Stimulated activated CD8-positive, alpha-beta memory T cell treated with anti-CD3 and anti-CD28 coated beads, Interleukin-15, amount 100 ng/mL, for 48 hours (primary cell): ENCODE measurements at regions not wholly inside any gene's neighbourhood (a gene's known extent, or its start where the extent isn't known, plus 50 kb on each side); places are given as distances from the start of the nearest gene placed in this dataset.

Experiments used
- DNase-seq, 2 donors: peaks; one replicate each; pipeline ENCODE4 v3.0.0-alpha.2; 2020; ENCODE audit warnings: low read depth in 2 of 2

DNA sequence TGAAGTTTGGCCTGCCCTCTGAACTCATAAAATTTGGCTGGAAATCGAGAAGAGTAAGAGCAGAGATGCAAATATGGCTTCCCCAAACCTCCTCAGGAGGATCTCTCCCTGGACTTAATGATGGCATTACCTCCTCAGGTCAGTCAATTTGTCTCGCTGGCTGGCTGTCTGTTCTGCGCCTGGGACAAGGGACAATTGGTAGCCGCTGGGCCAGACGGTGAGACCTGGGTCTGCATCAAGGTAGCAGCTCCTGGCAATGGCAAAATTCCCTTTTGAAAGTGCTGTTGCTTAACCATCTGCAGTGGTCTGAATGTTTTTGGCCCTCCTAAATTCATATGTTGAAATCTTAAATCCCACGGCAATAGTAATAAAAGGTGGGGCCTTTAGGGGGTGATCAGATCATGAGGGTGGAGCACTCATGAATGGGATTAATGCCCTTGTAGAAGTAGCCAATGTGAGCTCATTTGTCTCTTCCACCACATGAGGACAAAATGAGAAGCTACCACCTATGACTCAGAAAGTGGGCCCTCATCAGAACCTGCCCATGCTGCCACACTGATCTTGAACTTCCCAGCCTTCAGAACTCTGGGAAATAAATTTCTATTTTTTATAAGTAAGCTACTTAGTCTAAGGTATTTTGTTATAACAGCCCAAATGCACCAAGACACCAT, 439.3 kb upstream of the KLF4 start:
- DNase-seq: no peak

GRCh38 chr9:107927276-107927675, 437.7 kb upstream of the KLF4 start:
- DNase-seq: no peak

- DNase-seq: no peak
Measured at GRCh38 chr9:107925749-107926297, 436.3 kb upstream of the KLF4 start.

GRCh38 chr9:107922260-107922659, 432.7 kb upstream of the KLF4 start:
- no peak for DNase-seq

- DNase-seq: no peak
Measured at GRCh38 chr9:107919263-107919662, 429.7 kb upstream of the KLF4 start.

- DNase-seq: no peak
Measured at GRCh38 chr9:107918749-107919148, 429.2 kb upstream of the KLF4 start.

- DNase-seq: no peak
Measured at GRCh38 chr9:107914151-107914550, 424.6 kb upstream of the KLF4 start.

- DNase-seq: no peak
Measured at GRCh38 chr9:107907715-107908114, 418.1 kb upstream of the KLF4 start.

DNA sequence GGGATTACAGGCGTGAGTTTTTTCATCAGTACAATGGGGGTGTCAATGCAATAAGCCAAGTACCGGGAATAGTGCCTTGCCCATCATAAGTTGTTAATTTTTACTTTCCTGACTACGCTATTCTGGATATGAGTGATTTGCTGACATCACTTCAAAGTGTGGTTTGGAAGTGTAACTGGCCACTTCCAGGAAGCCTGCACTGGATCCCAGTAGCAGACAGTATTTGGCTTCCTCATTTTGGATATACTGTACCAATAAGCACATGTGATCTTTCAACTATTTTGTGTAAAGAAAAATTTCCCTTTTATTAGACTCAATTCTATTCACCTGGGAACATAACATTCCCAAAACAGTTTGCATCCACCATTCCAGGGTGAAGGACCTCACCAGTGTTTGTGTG, 417.7 kb upstream of the KLF4 start:
- DNase-seq: no peak

- DNase-seq: no peak
Measured at GRCh38 chr9:107906074-107906473, 416.5 kb upstream of the KLF4 start.

DNA sequence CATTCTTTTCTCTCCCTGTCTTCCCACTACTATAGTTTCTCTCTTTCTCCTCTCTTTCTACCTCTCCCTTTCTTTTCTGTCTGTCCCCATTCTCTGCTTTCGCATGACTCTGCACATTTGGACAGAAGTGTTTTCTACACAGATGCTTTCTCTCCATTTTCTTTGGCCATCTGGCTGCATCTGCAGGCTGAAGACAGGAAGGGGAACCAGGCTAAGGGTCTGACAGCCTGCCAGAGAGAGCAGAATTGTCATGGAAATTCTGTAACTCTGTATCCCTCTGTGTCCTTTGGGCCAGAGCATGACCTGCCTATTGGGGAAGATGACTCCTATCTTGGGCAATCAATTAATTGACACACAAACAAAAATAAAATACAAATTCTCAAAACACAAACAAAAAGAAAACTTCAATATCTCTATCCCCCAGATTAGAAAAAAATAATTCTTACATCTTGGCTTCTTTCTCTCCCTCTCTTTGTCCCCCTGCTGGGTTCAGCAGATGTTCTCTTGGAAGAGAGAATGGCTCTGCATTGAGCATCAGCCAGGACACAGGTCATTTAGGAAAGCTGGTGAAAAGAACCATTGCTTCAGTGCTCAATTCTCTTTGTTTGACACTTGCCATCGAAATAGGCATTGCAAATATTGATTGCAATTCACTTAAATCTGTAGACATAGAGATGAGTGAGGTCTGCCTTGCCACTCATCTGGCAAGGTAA, 415.9 kb upstream of the KLF4 start:
- DNase-seq: no peak

- no peak for DNase-seq
Measured at GRCh38 chr9:107899961-107900330, 410.4 kb upstream of the KLF4 start.

DNA sequence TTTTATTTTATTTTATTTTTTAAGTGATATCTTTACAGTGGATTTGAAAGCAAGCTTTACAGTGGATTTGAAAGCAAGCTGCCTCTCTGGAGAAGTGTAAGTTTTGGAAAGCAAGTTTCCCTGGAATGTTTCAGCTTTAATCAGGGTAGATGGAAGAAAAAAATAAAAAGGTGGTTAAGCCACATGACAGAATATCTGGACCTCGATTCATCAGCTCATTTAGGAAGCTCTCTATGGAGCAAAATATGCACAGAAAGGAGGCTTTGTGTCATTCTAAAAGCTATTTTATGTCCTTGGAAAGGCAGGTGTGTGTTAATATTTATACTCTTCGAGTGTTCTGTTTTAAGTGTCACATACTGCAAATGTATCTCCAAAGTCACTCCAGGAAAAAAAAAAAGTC, 409.2 kb upstream of the KLF4 start:
- DNase-seq: no peak

- DNase-seq: no peak
Measured at GRCh38 chr9:107896544-107896943, 407.0 kb upstream of the KLF4 start.

DNA sequence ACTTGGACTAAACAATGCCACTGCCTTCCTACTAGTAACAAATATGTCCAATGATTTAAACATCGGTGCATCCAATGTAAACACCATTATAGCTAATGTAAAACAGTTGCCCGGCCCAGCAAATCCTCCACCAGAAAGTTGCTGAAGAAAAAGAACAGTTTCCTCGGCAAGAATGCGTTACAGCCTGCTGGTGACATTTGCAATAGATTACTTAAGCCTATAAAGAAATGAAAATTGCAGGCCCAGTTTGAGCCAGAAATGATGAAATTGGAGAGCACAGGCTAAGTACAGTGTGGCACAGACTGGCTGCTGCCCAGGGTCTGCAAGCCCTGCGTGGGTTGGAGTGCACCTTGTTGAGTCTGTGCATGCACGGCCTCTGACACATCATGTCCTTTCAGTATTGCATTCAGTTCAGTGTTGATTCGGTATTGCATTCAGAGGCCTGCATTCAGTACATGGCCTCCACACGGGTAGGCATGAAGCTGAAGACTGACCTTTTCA, 406.0 kb upstream of the KLF4 start:
- no peak for DNase-seq

DNA sequence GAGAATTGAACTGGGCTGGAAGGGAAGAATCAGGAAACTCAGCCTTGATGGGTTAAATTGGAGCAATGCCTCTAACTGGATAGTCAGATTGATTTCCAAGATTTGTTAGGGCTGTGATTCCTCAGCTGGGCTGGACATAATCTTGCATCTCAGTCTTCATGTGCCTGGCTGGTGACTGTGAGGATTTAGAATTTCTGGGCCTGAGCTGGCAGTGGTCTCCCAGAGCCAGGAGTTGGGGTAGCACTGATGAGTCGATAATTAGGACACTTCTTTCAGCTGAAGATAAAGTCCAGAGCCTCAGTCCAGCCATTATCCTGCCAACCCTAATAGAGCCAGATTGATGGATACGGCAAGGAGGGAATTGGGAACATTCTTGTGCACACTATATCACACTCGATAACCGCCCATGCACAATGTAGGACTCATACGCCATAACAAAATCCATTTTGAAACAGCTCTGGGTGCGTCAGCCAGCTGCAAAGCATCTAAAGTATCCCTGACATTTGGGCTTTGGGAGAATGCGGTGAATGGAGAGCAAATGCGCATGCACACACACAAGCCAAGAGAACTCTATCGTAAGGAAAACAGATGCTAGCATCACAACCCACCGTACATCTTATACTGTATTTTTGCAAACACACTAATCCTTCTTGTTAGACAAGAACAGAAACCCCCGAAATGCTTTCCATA, 405.1 kb upstream of the KLF4 start:
- DNase-seq: no peak

GRCh38 chr9:107890921-107891465, 401.4 kb upstream of the KLF4 start:
- no peak for DNase-seq

- no peak for DNase-seq
Measured at GRCh38 chr9:107888773-107889227, 399.2 kb upstream of the KLF4 start.

GRCh38 chr9:107886826-107887225, 397.3 kb upstream of the KLF4 start:
- no peak for DNase-seq

DNA sequence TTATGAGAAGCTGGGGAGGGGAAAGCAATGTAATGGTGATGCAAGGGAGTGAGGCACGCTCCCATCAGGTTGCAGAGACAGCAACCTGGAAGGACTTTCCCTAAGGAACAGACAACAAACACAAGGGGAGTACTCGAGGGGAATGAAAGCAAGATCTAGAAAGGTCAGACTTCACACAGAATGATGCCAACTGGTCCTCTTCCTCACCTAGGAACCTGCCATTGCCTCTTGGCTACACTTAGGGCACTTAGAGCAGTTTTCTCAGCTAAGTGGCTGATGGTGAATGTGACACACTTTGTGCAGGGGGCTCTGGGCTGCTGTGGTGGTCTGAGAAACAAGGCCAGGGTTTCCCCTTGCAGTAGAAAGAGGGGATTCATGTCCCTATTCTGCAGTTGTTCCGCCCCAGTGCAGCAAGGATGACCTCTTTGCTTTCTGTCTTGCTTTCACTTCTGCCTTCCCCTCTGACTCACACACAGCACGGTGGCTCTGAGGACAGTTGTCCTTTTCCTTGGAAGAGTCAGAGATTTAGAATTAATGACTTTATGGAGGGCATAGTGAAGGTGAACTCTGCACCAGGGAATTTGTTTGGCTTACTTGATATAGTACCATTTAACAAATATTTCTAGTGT, 394.0 kb upstream of the KLF4 start:
- DNase-seq: no peak

DNA sequence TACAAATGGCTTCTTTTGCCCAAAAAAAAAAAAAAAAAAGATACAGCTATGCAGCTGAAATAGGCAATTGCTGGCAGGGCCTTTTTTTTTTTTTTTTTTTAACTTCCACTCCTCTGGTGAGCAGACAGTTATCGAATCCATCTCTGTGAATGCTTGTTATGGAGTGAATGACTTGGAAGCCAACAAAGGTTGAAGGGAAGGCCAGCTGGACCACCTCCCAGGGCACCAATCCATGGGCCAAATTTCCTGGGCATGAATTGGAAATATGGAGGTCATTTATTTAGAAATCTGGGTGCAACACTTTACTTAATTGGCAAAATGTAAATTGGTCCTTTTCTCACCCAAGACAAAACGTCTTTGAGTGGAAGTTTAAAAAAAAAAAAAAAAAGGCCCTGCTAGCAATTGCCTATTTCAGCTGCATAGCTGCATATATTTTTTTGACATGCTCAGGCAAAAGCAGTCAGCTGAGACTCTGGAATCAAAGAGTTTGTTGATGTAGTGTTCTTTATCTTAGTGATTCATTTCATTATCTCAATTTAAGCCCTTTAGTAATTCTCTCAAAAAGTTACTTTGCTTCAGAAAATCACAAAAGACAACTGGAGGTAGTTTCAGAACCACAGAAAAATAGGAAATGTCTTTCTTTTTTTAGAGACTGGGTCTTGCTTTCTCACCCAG, 392.2 kb upstream of the KLF4 start:
- DNase-seq: no peak
